Uterus (tissue), 2 donors: ENCODE measurements at regions not wholly inside any gene's neighbourhood (a gene's known extent, or its start where the extent isn't known, plus 50 kb on each side); places are given as distances from the start of the nearest gene placed in this dataset.

Experiments
- CTCF ChIP-seq, 4 experiments: fragments of 200-600 bp in 2 of 4; fragments of 450-650 bp in 2 of 4; sonication (generic) in 2 of 4; IDR thresholded peaks; one replicate each; pipeline ENCODE4 v1.5.1; 2016 to 2019; ENCODE audit warnings: antibody characterized with exemption in 4 of 4, mild to moderate bottlenecking in 2 of 4, moderate library complexity in 1 of 4
- POLR2A ChIP-seq, 2 donors: fragments of 450-650 bp; IDR thresholded peaks; one replicate each; pipeline ENCODE4 v1.6.1; 2016; ENCODE audit warnings: antibody characterized with exemption in 2 of 2, mild to moderate bottlenecking in 1 of 2, moderate library complexity in 1 of 2

GRCh38 chr4:20095805-20096541, 155.7 kb upstream of the SLIT2 start:
- TF ChIP-seq CTCF (IDR thresholded peaks at IDR 0.05) (no peak), POLR2A (IDR thresholded peaks at IDR 0.05) (no peak)
